ENCODE measurements at regions not wholly inside any gene's neighbourhood (a gene's known extent, or its start where the extent isn't known, plus 50 kb on each side); places are given as distances from the start of the nearest gene placed in this dataset.

DNA sequence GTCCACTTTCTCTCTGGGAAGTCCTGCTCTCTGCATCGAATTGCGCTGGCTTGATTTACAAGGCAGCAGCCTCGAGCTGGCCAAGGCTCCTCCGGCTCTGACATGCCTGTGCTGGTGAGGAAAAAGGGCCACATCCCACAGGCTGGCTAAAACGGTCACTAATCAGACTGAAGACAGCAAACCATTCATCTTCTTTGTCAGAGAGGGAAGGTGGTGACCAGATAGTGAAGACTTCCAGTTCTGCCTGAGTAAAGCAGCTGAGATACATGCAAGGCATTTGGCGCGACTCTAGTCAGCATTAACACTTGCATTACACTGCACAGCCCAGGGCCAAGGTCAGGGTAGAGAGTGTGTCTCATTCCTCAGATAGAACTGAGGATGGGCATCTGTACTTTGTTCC lies 203.2 kb upstream of the MAP3K7 start:
- Histone ChIP-seq H3K9ac (ENCODE audit: control insufficient read depth, insufficient read depth, low read length) (no peak overlapping the region), H3K27ac (ENCODE audit: control insufficient read depth, insufficient read depth) (no peak overlapping the region), H3K36me3 (ENCODE audit: control insufficient read depth in 2 of 2, insufficient read depth in 2 of 2, low read length in 1 of 2) (no peaks in the 10 kb centered on the region), H3K27me3 (replicated peaks in 1 of 2; ENCODE audit: control insufficient read depth in 2 of 2, insufficient read depth in 2 of 2, low read length in 1 of 2) (no peaks in the 10 kb centered on the region; a peak in 1 of 4 replicates), H3K9me3 (replicated peaks; ENCODE audit: control insufficient read depth, insufficient read depth, low read length) (no peaks in the 10 kb centered on the region), H3K79me2 (ENCODE audit: control insufficient read depth, insufficient read depth, low read length) (no peaks in the 10 kb centered on the region), H3K4me2 (ENCODE audit: control insufficient read depth, insufficient read depth) (no peak overlapping the region), H3K4me3 (no peak overlapping the region), H2AFZ (ENCODE audit: control insufficient read depth, low read depth, low read length) (no peak overlapping the region), H4K20me1 (ENCODE audit: control insufficient read depth, insufficient read depth) (no peaks in the 10 kb centered on the region), H3K4me1 (ENCODE audit: control insufficient read depth, insufficient read depth, low read length) (no peaks in the 10 kb centered on the region)
- DNase-seq (ENCODE audit: low read depth, low spot score) (no peak), FAIRE-seq (no peak), ATAC-seq (no peak)
- ChIA-PET RAD21 (ENCODE audit: unreplicated experiment) (no interaction called here), CTCF (no interaction called here), SMC1A (ENCODE audit: uncharacterized antibody, unreplicated experiment) (no interaction called here), POLR2A (no interaction called here)
- in situ Hi-C loops (cut with MboI), result no loop called here
- intact Hi-C loops (cut with micrococcal nuclease; ENCODE audit: unreplicated experiment), result no loop called here
- TF ChIP-seq YBX1 (IDR thresholded peaks at IDR 0.05) (no peak), CHD1 (IDR thresholded peaks at IDR 0.05; ENCODE audit: low read depth, low read length) (no peak), DPF2 (IDR thresholded peaks at IDR 0.05) (no peak), MXI1 (IDR thresholded peaks at IDR 0.05; ENCODE audit: low read depth, low read length) (no peak), RFX5 (IDR thresholded peaks at IDR 0.05; ENCODE audit: low read depth, low read length) (no peak), IKZF2 (IDR thresholded peaks at IDR 0.05) (no peak), POLR2A (IDR thresholded peaks at IDR 0.05; ENCODE audit: low read depth, low read length) (no peak), SP1 (IDR thresholded peaks at IDR 0.05; ENCODE audit: low read depth, low read length) (no peak), ZNF384 (IDR thresholded peaks at IDR 0.05; ENCODE audit: borderline replicate concordance, low read depth, low read length) (no peak), ZNF274 (IDR thresholded peaks at IDR 0.05; ENCODE audit: insufficient read depth, insufficient read length) (no peak), SIN3A (IDR thresholded peaks at IDR 0.05; ENCODE audit: low read depth, low read length) (no peak), TARDBP (IDR thresholded peaks at IDR 0.05; ENCODE audit: borderline replicate concordance) (no peak), SMC3 (IDR thresholded peaks at IDR 0.05; ENCODE audit: borderline replicate concordance, low read length) (no peak)
- TF ChIP-seq, protein P1, sequence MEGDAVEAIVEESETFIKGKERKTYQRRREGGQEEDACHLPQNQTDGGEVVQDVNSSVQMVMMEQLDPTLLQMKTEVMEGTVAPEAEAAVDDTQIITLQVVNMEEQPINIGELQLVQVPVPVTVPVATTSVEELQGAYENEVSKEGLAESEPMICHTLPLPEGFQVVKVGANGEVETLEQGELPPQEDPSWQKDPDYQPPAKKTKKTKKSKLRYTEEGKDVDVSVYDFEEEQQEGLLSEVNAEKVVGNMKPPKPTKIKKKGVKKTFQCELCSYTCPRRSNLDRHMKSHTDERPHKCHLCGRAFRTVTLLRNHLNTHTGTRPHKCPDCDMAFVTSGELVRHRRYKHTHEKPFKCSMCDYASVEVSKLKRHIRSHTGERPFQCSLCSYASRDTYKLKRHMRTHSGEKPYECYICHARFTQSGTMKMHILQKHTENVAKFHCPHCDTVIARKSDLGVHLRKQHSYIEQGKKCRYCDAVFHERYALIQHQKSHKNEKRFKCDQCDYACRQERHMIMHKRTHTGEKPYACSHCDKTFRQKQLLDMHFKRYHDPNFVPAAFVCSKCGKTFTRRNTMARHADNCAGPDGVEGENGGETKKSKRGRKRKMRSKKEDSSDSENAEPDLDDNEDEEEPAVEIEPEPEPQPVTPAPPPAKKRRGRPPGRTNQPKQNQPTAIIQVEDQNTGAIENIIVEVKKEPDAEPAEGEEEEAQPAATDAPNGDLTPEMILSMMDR (IDR thresholded peaks at IDR 0.05 in 2 of 3, conservative IDR thresholded peaks at IDR 0.05 in 1 of 3; ENCODE audit: control insufficient read depth in 2 of 3, extremely low read depth in 1 of 3, insufficient read depth in 1 of 3, low read depth in 3 of 3, low read length in 3 of 3), result no peak
- TF ChIP-seq, protein P2, sequence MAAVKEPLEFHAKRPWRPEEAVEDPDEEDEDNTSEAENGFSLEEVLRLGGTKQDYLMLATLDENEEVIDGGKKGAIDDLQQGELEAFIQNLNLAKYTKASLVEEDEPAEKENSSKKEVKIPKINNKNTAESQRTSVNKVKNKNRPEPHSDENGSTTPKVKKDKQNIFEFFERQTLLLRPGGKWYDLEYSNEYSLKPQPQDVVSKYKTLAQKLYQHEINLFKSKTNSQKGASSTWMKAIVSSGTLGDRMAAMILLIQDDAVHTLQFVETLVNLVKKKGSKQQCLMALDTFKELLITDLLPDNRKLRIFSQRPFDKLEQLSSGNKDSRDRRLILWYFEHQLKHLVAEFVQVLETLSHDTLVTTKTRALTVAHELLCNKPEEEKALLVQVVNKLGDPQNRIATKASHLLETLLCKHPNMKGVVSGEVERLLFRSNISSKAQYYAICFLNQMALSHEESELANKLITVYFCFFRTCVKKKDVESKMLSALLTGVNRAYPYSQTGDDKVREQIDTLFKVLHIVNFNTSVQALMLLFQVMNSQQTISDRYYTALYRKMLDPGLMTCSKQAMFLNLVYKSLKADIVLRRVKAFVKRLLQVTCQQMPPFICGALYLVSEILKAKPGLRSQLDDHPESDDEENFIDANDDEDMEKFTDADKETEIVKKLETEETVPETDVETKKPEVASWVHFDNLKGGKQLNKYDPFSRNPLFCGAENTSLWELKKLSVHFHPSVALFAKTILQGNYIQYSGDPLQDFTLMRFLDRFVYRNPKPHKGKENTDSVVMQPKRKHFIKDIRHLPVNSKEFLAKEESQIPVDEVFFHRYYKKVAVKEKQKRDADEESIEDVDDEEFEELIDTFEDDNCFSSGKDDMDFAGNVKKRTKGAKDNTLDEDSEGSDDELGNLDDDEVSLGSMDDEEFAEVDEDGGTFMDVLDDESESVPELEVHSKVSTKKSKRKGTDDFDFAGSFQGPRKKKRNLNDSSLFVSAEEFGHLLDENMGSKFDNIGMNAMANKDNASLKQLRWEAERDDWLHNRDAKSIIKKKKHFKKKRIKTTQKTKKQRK (IDR thresholded peaks at IDR 0.05; ENCODE audit: low read depth, low read length), result no peak
- TF ChIP-seq, protein P3, sequence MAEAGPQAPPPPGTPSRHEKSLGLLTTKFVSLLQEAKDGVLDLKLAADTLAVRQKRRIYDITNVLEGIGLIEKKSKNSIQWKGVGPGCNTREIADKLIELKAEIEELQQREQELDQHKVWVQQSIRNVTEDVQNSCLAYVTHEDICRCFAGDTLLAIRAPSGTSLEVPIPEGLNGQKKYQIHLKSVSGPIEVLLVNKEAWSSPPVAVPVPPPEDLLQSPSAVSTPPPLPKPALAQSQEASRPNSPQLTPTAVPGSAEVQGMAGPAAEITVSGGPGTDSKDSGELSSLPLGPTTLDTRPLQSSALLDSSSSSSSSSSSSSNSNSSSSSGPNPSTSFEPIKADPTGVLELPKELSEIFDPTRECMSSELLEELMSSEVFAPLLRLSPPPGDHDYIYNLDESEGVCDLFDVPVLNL (IDR thresholded peaks at IDR 0.05; ENCODE audit: low read depth, low read length), result no peak
- BruUV-seq (replicated peaks), result no TSS peak
- 56% methylated on average over 7 of the region's 7 CpGs for WGBS (ENCODE audit: insufficient coverage, insufficient replicate concordance, low lambda C conversion rate, missing lambda C conversion rate)

Measured in GM12878 (cell line).